Esophagus muscularis mucosa (tissue), 4 donors: ENCODE measurements at regions not wholly inside any gene's neighbourhood (a gene's known extent, or its start where the extent isn't known, plus 50 kb on each side); places are given as distances from the start of the nearest gene placed in this dataset.

Experiments used
- EP300 ChIP-seq: sonication (generic); formaldehyde crosslinking; IDR thresholded peaks from one replicate; pipeline ENCODE4 v1.6.1; 2017; ENCODE audit warnings: antibody characterized with exemption
- POLR2AphosphoS5 ChIP-seq, 2 donors: sonication (generic); formaldehyde crosslinking; IDR thresholded peaks; one replicate each; pipeline ENCODE4 v1.6.1; 2017; ENCODE audit warnings: antibody characterized with exemption in 2 of 2
- TF ChIP-seq, protein P1 (sequence below), 3 experiments: fragments of 200-600 bp in 2 of 3; fragments of 450-650 bp in 1 of 3; sonication (generic) in 2 of 3; IDR thresholded peaks; one replicate each; pipeline ENCODE4 v1.5.1; 2017 to 2019; ENCODE audit warnings: antibody characterized with exemption in 3 of 3, mild to moderate bottlenecking in 2 of 3, moderate library complexity in 1 of 3

DNA sequence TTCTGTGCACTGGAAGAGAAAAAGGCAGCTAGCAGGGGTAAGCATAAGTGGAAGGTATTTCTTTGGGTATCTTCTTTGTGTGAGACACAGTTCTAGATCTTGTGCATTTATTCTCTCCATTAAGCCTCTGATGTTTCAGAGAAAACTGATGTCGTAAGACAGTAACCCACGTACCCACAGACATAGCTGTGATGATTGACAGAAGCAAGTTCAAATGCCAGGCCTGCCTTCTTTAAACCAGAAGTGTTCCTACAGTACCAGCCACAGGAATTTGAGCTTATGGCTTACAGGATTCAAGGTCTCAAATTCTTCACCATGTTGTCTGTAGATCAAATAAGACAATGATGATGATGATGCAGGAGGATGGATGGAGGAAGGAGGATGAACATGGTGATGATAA lies 161.4 kb upstream of the KCNJ16 start:
- TF ChIP-seq POLR2AphosphoS5 (IDR thresholded peaks at IDR 0.05) (no peak), EP300 (no peak)
- TF ChIP-seq, protein P1, sequence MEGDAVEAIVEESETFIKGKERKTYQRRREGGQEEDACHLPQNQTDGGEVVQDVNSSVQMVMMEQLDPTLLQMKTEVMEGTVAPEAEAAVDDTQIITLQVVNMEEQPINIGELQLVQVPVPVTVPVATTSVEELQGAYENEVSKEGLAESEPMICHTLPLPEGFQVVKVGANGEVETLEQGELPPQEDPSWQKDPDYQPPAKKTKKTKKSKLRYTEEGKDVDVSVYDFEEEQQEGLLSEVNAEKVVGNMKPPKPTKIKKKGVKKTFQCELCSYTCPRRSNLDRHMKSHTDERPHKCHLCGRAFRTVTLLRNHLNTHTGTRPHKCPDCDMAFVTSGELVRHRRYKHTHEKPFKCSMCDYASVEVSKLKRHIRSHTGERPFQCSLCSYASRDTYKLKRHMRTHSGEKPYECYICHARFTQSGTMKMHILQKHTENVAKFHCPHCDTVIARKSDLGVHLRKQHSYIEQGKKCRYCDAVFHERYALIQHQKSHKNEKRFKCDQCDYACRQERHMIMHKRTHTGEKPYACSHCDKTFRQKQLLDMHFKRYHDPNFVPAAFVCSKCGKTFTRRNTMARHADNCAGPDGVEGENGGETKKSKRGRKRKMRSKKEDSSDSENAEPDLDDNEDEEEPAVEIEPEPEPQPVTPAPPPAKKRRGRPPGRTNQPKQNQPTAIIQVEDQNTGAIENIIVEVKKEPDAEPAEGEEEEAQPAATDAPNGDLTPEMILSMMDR (IDR thresholded peaks at IDR 0.05), result no peak
